Mammary epithelial cell (primary cell): ENCODE measurements at regions not wholly inside any gene's neighbourhood (a gene's known extent, or its start where the extent isn't known, plus 50 kb on each side); places are given as distances from the start of the nearest gene placed in this dataset.

ENCODE experiments used
- EZH2 ChIP-seq: IDR thresholded peaks from 2 replicates; pipeline ENCODE4 v1.6.1; 2012; ENCODE audit warnings: low read length, inconsistent platforms, borderline replicate concordance
- TF ChIP-seq, protein P1 (sequence below), 2 donors: IDR thresholded peaks in 1 of 2; conservative IDR thresholded peaks in 1 of 2; 2 replicates each; pipeline ENCODE4 v1.5.1; 2011 to 2012; ENCODE audit warnings: inconsistent platforms in 2 of 2, low read length in 2 of 2, mild to moderate bottlenecking in 2 of 2, control low read depth in 1 of 2, low read depth in 1 of 2; ENCODE audit not compliant: insufficient read depth in 1 of 2; ENCODE audit errors: extremely low read depth in 1 of 2

DNA sequence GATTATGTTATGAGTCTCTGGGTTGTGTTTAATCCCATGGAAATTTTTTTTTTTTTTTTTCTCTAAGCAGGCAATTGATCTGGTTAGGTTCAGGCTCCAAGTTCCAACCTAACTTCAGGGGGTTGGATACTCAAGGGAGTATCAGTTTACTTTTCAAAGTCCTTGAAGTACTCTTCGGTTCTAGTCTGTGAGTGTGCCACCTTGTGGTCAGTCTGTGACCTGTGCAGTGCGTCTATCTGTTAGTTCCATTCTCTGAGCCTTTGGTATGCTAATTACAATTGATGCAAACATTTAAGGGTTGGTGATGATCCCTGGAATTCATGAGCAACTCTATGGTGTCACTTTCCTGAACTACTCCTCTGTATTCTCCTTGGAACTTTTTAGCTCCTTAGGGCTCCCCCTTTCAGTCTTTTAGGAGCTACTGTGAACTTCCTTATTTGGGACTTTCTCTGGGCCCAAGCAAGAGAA is 342.0 kb downstream of the SOX4 start:
- TF ChIP-seq, protein P1, sequence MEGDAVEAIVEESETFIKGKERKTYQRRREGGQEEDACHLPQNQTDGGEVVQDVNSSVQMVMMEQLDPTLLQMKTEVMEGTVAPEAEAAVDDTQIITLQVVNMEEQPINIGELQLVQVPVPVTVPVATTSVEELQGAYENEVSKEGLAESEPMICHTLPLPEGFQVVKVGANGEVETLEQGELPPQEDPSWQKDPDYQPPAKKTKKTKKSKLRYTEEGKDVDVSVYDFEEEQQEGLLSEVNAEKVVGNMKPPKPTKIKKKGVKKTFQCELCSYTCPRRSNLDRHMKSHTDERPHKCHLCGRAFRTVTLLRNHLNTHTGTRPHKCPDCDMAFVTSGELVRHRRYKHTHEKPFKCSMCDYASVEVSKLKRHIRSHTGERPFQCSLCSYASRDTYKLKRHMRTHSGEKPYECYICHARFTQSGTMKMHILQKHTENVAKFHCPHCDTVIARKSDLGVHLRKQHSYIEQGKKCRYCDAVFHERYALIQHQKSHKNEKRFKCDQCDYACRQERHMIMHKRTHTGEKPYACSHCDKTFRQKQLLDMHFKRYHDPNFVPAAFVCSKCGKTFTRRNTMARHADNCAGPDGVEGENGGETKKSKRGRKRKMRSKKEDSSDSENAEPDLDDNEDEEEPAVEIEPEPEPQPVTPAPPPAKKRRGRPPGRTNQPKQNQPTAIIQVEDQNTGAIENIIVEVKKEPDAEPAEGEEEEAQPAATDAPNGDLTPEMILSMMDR (conservative IDR thresholded peaks at IDR 0.05 in 1 of 2, IDR thresholded peaks at IDR 0.05 in 1 of 2; ENCODE audit: extremely low read depth in 1 of 2, insufficient read depth in 1 of 2, low read depth in 1 of 2, low read length in 2 of 2), result peak; percentile 55 to 59
- TF ChIP-seq EZH2, result no peak
